ENCODE measurements at regions not wholly inside any gene's neighbourhood (a gene's known extent, or its start where the extent isn't known, plus 50 kb on each side); places are given as distances from the start of the nearest gene placed in this dataset.

DNA sequence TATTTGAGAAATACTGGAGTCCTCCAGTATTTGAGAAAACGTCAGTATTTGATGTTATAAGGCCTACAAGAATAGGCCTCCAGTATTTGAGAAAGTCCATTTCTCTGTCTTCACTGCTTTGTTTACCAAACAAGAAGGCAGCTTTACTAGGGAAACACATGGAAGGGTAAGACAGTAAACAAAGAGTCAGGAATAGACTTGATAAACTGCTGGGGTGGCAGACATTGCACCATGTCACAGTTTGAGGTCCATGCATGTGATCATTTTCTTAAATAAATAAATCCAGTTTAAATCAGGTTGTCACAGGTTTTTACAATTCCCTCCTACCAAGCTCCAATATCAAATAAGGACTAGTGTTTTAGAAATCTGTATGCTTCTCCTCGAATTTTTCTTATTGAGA is 1431.0 kb upstream of the SPRY2 start:
- H3K36me3 ChIP-seq (ENCODE audit: control insufficient read depth in 2 of 2, insufficient read depth in 2 of 2, low read length in 2 of 2) = no peaks in the 10 kb centered on the region
- no peak overlapping the region for H3K27ac ChIP-seq (ENCODE audit: low read length)
- no peaks in the 10 kb centered on the region for H3K4me1 ChIP-seq (ENCODE audit: control insufficient read depth, insufficient read depth, low read length)
- H3K27me3 ChIP-seq (ENCODE audit: control insufficient read depth in 1 of 2, insufficient read depth in 2 of 2, low read length in 2 of 2) = no peaks in the 10 kb centered on the region
- H3K4me3 ChIP-seq (ENCODE audit: low read length in 2 of 2) = no peak overlapping the region
- no peak overlapping the region for H3K9ac ChIP-seq (ENCODE audit: low read length in 2 of 2)
- no peaks in the 10 kb centered on the region for H3K9me3 ChIP-seq (ENCODE audit: control insufficient read depth in 2 of 2, low read length in 2 of 2)

DNA sequence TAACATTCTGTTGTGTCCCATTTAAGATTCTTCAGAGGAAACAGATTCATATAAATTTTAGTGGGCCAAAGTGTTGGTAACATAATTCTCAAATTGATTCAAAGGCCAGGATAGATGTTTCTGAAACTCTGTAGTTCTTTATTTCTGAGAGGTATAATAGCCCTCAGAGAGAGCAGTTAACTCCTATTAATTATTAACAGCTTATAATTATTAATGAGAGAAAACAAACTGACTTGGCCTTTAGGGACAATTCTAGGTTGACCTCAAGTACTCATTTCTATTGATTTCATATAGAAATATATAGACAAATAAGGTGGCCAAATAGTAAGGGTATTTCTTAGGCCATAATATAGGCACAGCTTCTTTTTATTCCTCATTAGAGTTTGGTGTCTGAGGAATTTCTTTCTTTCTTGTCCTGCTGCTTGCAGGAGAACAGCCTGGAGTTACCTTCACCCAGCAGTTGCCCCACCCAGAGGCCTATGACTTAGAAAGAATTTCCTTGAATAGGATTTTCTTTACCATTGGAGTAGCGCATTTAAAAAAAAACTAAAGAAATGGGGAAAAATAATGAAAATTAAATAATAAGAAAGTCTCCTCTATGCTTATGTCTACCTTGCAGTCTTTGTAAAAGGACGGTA is 1430.1 kb upstream of the SPRY2 start:
- Histone ChIP-seq H3K27me3 (ENCODE audit: control insufficient read depth in 1 of 2, insufficient read depth in 2 of 2, low read length in 2 of 2) (no peaks in the 10 kb centered on the region), H3K4me3 (ENCODE audit: low read length in 2 of 2) (no peak overlapping the region), H3K4me1 (ENCODE audit: control insufficient read depth, insufficient read depth, low read length) (no peaks in the 10 kb centered on the region), H3K9ac (ENCODE audit: low read length in 2 of 2) (no peak overlapping the region), H3K9me3 (ENCODE audit: control insufficient read depth in 2 of 2, low read length in 2 of 2) (no peaks in the 10 kb centered on the region), H3K27ac (ENCODE audit: low read length) (no peak overlapping the region), H3K36me3 (ENCODE audit: control insufficient read depth in 2 of 2, insufficient read depth in 2 of 2, low read length in 2 of 2) (no peaks in the 10 kb centered on the region)

DNA sequence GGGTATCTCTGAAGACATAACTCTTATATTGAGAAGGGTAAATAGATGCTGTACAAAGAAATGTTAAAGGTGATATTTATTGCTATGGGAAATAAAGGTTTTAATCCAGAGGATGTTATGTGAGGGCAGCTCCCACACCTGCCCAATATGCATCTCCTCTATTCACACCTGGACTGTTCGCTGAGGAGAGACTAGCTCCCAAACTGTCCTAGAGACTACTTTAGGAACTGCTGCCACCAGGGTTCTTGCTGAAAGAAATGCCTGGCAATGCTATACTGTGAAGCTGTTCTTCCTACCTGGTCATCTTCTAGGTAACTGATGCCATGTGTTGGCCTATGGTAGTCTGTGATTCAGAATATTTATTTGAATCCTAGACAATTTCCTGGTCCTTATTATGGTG is 1421.5 kb upstream of the SPRY2 start:
- H3K9ac ChIP-seq (ENCODE audit: low read length in 2 of 2) = no peak overlapping the region
- no peaks in the 10 kb centered on the region for H3K4me1 ChIP-seq (ENCODE audit: control insufficient read depth, insufficient read depth, low read length)
- H3K27me3 ChIP-seq (ENCODE audit: control insufficient read depth in 1 of 2, insufficient read depth in 2 of 2, low read length in 2 of 2) = no peaks in the 10 kb centered on the region
- no peak overlapping the region for H3K4me3 ChIP-seq (ENCODE audit: low read length in 2 of 2)
- H3K9me3 ChIP-seq (ENCODE audit: control insufficient read depth in 2 of 2, low read length in 2 of 2) = no peaks in the 10 kb centered on the region
- H3K27ac ChIP-seq (ENCODE audit: low read length) = no peak overlapping the region
- no peaks in the 10 kb centered on the region for H3K36me3 ChIP-seq (ENCODE audit: control insufficient read depth in 2 of 2, insufficient read depth in 2 of 2, low read length in 2 of 2)

DNA sequence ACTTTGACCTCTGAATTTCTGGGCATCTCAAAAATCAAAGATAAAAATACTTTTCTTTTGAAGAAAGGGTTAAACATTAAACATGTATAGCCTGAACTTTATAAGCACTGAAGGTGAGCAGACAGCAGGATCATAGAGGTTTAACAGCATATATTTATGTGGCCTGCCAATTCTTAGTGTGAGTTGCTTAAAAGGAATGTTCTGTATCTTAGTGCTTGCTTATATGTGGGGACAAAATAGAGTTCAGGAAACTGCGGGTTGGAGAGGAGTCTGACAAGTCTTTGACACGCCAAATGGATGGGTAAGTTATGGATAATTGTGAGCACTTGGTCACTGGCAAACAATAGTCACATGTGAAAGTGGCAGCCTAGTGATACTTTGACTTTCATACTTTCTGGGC is 1419.4 kb upstream of the SPRY2 start:
- Histone ChIP-seq H3K27me3 (ENCODE audit: control insufficient read depth in 1 of 2, insufficient read depth in 2 of 2, low read length in 2 of 2) (no peaks in the 10 kb centered on the region), H3K9me3 (ENCODE audit: control insufficient read depth in 2 of 2, low read length in 2 of 2) (no peaks in the 10 kb centered on the region), H3K4me3 (ENCODE audit: low read length in 2 of 2) (no peak overlapping the region), H3K27ac (ENCODE audit: low read length) (no peak overlapping the region), H3K36me3 (ENCODE audit: control insufficient read depth in 2 of 2, insufficient read depth in 2 of 2, low read length in 2 of 2) (no peaks in the 10 kb centered on the region), H3K9ac (ENCODE audit: low read length in 2 of 2) (no peak overlapping the region), H3K4me1 (ENCODE audit: control insufficient read depth, insufficient read depth, low read length) (no peaks in the 10 kb centered on the region)

DNA sequence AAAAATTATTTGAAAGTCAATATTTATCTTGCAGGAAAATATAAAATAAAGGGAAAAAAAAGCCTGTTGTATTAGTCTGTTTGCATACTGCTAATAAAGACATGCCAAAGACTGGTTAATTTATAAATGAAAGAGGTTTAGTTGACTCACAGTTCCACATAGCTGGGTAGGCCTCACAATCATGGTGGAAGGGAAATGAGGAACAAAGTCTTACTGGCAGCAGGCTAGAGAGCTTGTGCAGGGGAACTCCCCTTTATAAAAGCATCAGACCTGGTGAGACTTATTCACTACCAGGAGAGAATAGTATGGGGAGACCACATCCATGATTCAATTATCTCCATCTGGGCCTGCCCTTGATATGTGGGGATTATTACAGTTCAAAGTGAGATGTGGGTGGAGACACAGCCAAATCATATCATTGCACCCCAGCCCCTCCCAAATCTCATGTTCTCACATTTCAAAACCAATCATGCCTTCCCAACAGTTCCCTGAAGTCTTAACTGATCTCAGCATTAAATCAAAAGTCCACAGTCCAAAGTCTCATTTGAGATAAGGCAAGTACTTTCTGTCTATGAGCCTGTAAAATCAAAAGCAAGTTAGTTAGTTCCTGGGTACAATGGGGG is 1416.5 kb upstream of the SPRY2 start:
- H3K9ac ChIP-seq (ENCODE audit: low read length in 2 of 2) = no peak overlapping the region
- H3K36me3 ChIP-seq (ENCODE audit: control insufficient read depth in 2 of 2, insufficient read depth in 2 of 2, low read length in 2 of 2) = no peaks in the 10 kb centered on the region
- no peaks in the 10 kb centered on the region for H3K27me3 ChIP-seq (ENCODE audit: control insufficient read depth in 1 of 2, insufficient read depth in 2 of 2, low read length in 2 of 2)
- no peak overlapping the region for H3K27ac ChIP-seq (ENCODE audit: low read length)
- no peaks in the 10 kb centered on the region for H3K4me1 ChIP-seq (ENCODE audit: control insufficient read depth, insufficient read depth, low read length)
- H3K9me3 ChIP-seq (ENCODE audit: control insufficient read depth in 2 of 2, low read length in 2 of 2) = no peaks in the 10 kb centered on the region
- H3K4me3 ChIP-seq (ENCODE audit: low read length in 2 of 2) = no peak overlapping the region

DNA sequence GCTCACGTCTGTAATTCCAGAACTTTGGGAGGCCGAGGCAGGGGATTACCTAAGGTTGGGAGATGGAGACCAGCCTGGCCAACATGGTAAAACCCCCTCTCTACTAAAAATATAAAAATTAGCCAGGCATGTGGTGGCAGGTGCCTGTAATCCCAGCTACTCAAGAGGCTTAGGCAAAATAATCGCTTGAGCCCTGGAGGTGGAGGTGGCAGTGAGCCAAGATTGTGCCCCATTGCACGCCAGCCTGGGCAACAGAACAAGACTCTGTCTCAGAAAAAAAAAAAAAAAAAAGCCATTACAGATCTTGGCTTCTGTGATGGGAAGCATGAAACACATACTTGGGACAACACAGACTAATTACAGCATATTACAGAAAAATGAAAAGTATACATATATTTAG is 1404.5 kb upstream of the SPRY2 start:
- no peak overlapping the region for H3K9ac ChIP-seq (ENCODE audit: low read length in 2 of 2)
- no peak overlapping the region for H3K27ac ChIP-seq (ENCODE audit: low read length)
- no peaks in the 10 kb centered on the region for H3K9me3 ChIP-seq (ENCODE audit: control insufficient read depth in 2 of 2, low read length in 2 of 2)
- no peaks in the 10 kb centered on the region for H3K36me3 ChIP-seq (ENCODE audit: control insufficient read depth in 2 of 2, insufficient read depth in 2 of 2, low read length in 2 of 2)
- no peak overlapping the region for H3K4me3 ChIP-seq (ENCODE audit: low read length in 2 of 2)
- H3K4me1 ChIP-seq (ENCODE audit: control insufficient read depth, insufficient read depth, low read length) = no peaks in the 10 kb centered on the region
- H3K27me3 ChIP-seq (ENCODE audit: control insufficient read depth in 1 of 2, insufficient read depth in 2 of 2, low read length in 2 of 2) = no peaks in the 10 kb centered on the region

DNA sequence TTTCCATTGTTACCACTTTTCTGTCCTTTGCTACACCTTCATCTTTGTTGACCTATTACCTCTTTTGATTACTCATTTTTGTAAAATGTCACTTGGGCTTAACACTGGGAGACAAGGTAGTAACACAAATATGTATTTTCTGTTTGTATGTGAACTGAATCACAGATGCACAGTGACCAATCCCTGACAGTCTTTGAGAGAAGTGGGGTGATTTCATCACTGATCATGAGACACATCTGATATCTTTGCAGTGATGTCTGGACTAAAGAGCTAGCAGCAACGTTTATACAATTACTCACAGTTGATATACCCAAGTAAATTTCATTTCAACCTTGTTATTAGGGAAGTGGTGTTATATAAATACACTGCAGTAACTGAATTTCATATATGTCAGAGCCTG is 1397.4 kb upstream of the SPRY2 start:
- Histone ChIP-seq H3K9me3 (ENCODE audit: control insufficient read depth in 2 of 2, low read length in 2 of 2) (no peaks in the 10 kb centered on the region), H3K27me3 (ENCODE audit: control insufficient read depth in 1 of 2, insufficient read depth in 2 of 2, low read length in 2 of 2) (no peaks in the 10 kb centered on the region), H3K27ac (ENCODE audit: low read length) (no peak overlapping the region), H3K9ac (ENCODE audit: low read length in 2 of 2) (no peak overlapping the region), H3K4me1 (ENCODE audit: control insufficient read depth, insufficient read depth, low read length) (no peaks in the 10 kb centered on the region), H3K36me3 (ENCODE audit: control insufficient read depth in 2 of 2, insufficient read depth in 2 of 2, low read length in 2 of 2) (no peaks in the 10 kb centered on the region), H3K4me3 (ENCODE audit: low read length in 2 of 2) (no peak overlapping the region)

DNA sequence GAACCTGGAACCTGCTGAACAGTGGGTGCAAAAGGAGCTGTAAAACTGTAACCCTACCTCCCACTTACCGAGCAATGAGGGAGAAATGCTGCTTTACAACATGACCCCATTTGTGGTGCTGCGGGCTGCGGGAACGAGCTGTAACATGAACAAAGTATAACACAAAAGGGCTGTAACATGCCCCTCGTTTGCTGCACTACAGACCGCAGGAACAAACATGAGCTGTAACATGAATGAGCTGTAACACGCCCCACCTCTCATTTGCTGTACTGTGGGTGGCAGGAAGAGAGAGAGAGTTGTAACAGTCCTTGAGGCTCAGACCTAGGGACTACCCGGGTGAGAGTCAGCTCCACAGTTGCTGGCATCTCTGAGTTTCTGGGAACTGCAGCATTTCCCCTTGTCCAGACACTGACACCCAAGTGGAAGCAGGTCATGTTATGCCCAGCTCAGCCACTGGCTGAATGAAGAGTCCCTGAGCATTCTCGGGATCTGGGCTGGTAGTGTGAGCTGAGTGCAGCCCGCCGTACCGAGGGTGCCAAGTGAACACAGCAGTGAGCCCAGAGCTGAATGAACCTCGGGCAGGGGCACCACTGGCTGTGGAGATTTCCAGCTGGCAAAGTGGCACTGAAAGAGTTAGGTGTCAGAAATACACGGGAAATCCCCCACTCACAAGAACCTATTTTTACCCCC is 1385.3 kb upstream of the SPRY2 start:
- no peaks in the 10 kb centered on the region for H3K9me3 ChIP-seq (ENCODE audit: control insufficient read depth in 2 of 2, low read length in 2 of 2)

DNA sequence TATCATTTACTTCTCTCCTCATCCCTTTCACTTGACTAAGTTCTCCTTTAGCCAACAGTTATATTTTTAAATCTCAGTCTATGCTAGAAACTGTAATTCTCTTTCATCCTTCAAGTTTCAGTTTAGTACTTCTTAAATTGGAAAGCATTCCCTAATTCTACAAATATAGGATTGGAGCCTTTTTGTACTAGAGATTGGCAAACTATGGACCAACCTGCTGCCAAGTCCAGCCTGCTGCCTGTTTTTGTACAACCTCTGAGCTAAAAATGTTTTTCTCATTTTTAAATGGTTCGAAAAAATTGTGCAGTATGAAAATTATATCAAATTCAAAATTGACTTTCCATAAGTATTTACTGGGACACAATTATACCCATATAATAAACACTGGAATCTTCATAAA is 1381.5 kb upstream of the SPRY2 start:
- no peaks in the 10 kb centered on the region for H3K27me3 ChIP-seq (ENCODE audit: control insufficient read depth in 1 of 2, insufficient read depth in 2 of 2, low read length in 2 of 2)
- H3K27ac ChIP-seq (ENCODE audit: low read length) = no peak overlapping the region
- no peaks in the 10 kb centered on the region for H3K9me3 ChIP-seq (ENCODE audit: control insufficient read depth in 2 of 2, low read length in 2 of 2)
- no peak overlapping the region for H3K9ac ChIP-seq (ENCODE audit: low read length in 2 of 2)
- no peak overlapping the region for H3K4me3 ChIP-seq (ENCODE audit: low read length in 2 of 2)
- H3K36me3 ChIP-seq (ENCODE audit: control insufficient read depth in 2 of 2, insufficient read depth in 2 of 2, low read length in 2 of 2) = no peaks in the 10 kb centered on the region
- H3K4me1 ChIP-seq (ENCODE audit: control insufficient read depth, insufficient read depth, low read length) = no peaks in the 10 kb centered on the region

More for the DNA sequence above, 1385.3 kb upstream of the SPRY2 start:
- Histone ChIP-seq H3K4me3 (ENCODE audit: low read length in 2 of 2) (no peak overlapping the region), H3K27ac (ENCODE audit: low read length) (no peak overlapping the region), H3K4me1 (ENCODE audit: control insufficient read depth, insufficient read depth, low read length) (no peaks in the 10 kb centered on the region), H3K36me3 (ENCODE audit: control insufficient read depth in 2 of 2, insufficient read depth in 2 of 2, low read length in 2 of 2) (no peaks in the 10 kb centered on the region), H3K27me3 (ENCODE audit: control insufficient read depth in 1 of 2, insufficient read depth in 2 of 2, low read length in 2 of 2) (no peaks in the 10 kb centered on the region), H3K9ac (ENCODE audit: low read length in 2 of 2) (no peak overlapping the region)

DNA sequence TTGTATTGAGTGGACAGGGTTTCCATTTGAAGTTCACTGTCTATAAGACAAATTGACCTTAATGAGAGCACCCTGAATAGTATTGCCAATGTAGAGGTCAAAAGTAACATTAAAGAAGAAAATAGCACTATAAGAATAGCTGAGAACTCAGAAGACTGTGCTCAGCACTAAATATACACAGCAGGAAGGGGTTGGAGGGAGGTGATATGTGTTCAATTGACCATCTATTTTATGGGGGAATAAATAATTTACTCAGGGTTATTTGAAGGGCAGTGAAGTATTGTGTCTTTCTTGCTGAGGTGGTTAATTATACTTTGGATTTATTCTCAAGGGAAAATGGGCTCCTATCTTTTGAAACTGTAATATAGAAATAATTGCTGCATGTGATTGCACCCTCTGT is 1380.5 kb upstream of the SPRY2 start:
- Histone ChIP-seq H3K27ac (ENCODE audit: low read length) (no peak overlapping the region), H3K9me3 (ENCODE audit: control insufficient read depth in 2 of 2, low read length in 2 of 2) (no peaks in the 10 kb centered on the region), H3K27me3 (ENCODE audit: control insufficient read depth in 1 of 2, insufficient read depth in 2 of 2, low read length in 2 of 2) (no peaks in the 10 kb centered on the region), H3K9ac (ENCODE audit: low read length in 2 of 2) (no peak overlapping the region), H3K36me3 (ENCODE audit: control insufficient read depth in 2 of 2, insufficient read depth in 2 of 2, low read length in 2 of 2) (no peaks in the 10 kb centered on the region), H3K4me3 (ENCODE audit: low read length in 2 of 2) (no peak overlapping the region), H3K4me1 (ENCODE audit: control insufficient read depth, insufficient read depth, low read length) (no peaks in the 10 kb centered on the region)

DNA sequence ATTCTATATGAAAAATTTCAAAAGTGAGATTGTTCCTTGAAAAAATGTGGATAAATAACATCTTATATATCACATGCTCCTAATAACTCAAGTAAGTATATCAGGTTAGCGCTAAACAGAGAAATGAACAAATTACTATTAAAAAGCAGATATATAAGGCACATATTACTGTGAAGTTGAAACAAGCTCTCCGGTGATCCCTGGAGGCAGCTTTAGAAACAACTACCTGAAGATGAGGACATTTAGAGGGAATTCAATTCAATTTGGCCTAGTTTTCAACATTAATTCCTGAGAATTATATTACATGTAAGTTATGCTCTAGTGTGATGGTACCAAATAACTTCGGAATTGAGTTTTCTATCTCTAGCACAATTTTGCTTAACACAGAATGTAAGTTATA is 1373.6 kb upstream of the SPRY2 start:
- Histone ChIP-seq H3K9me3 (ENCODE audit: control insufficient read depth in 2 of 2, low read length in 2 of 2) (no peaks in the 10 kb centered on the region), H3K9ac (ENCODE audit: low read length in 2 of 2) (no peak overlapping the region), H3K4me1 (ENCODE audit: control insufficient read depth, insufficient read depth, low read length) (no peaks in the 10 kb centered on the region), H3K36me3 (ENCODE audit: control insufficient read depth in 2 of 2, insufficient read depth in 2 of 2, low read length in 2 of 2) (no peaks in the 10 kb centered on the region), H3K27ac (ENCODE audit: low read length) (no peak overlapping the region), H3K27me3 (ENCODE audit: control insufficient read depth in 1 of 2, insufficient read depth in 2 of 2, low read length in 2 of 2) (no peaks in the 10 kb centered on the region), H3K4me3 (ENCODE audit: low read length in 2 of 2) (no peak overlapping the region)

All from stomach smooth muscle (tissue), 2 donors.